Stimulated activated CD4-positive, alpha-beta T cell treated with anti-CD3 and anti-CD28 coated beads, Interleukin-12 subunit alpha, Interleukin-12 subunit beta, amount 100 ng/mL, for 24 hours (primary cell): ENCODE measurements at regions not wholly inside any gene's neighbourhood (a gene's known extent, or its start where the extent isn't known, plus 50 kb on each side); places are given as distances from the start of the nearest gene placed in this dataset.

Source experiments
- DNase-seq, 2 experiments: peaks; one replicate each; pipeline ENCODE4 v3.0.0-alpha.2; 2020; ENCODE audit warnings: low read depth in 2 of 2

DNA sequence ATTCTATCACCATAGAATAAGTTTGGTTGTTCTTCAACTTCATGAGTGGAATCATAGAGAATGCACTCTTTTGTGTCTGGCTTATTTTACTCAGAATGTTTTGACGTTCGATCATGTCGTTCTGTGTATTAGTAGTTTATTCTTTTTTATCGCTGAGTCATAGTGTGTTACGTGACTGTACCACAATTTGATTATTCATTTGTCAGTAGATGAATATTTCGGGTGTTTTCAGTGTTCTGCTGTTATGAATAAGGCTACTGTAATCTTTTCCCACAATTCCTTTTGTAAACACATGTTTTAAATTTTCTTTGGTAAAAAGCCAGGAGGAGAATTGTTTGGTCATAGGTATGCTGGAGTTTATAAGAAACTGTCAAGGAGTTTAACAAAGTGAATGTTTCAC lies 279.9 kb upstream of the B3GAT1 start:
- DNase-seq, result no peak

DNA sequence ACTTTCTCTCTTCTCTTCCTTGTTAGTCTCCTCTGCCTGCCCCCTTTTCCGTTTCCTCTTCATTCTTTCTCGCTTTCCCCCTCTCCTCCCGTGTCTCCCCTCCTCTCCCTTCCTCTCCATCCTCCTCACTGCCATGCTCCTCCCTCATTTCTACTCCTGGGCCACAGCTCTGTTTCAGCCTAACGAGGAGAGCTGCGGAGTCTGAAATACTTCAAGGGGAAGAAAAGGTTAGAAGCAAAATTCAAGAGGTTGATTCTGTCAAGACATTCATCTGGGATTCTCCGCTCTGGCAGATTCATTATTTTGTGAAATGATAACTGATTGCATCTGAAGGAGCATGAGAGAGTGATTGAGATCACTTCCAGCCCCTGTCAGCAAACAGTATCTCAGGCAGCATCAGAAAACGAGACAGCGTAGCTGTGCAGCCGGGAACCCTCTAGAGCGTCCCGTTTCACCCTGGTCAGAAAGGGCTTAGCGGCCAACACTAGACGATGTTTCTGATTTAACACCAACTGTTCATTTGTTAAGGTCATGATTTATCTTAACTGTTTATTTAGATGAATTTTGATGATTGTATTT lies 279.3 kb upstream of the B3GAT1 start:
- DNase-seq, result no peak

DNA sequence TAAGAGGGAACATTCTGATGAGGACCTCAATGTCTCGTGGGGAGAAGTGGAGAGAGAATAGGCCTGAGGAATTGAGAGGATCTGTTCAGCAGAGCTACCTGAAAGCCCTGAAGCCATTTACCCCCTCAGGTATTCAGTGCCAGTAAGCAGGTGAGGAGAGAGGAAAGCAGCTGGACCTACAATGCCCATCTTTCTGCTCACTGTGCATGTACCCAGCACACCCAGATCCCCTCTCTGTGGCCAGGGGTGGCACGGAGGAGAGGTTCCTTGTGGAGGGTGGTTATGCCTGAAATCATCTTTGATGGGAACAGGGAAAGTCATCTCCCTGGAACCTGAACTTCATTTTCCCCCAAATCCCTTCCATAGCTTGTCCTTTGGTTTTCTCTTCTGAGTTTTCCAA lies 277.8 kb upstream of the B3GAT1 start:
- no peak for DNase-seq

DNA sequence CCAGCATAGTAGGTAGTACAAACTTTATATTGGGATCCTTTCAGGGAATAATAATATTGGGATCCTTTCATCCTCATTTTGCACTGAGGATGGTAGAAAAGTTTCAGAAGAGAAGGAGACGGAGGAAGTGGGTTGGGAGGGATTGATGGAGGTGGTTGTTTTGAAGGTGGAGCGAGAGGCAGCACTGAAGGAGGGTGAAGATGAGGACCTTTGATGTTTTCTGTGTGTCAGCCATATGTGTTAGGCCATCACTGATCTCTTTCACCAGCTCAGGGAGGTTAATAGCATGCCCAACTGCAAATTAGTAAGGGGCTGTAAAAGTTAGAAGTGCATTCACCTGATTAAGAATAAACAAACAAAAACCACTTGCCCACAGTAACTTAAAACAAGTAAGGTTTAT lies 275.5 kb upstream of the B3GAT1 start:
- DNase-seq, result no peak

DNA sequence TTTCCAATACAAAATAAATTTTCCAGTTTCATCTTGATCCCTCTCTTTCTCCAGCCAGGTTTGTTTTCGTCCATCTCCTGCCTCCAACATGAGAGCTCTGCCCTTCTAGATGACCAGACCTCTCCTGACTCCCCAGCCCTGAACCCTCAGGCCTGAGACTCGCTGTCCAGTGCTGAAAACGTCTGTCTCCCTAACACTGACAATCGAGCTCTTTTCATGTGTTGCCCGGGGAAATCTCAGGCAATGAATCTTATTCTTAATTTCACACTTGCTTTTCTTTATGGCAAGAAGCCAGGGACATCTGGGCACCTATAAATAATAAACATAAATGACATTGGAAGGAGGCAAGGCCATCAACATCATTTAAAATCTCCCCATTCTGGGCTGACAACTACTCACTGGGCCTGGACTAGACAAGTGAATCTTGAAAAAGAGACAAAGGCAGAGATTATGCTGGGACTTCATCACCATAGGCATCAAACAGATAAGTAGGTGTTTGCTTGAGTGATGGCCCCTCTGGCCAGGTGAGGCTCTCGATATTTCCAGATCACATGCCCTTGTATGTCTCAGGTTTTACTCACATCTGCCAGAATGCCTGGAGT lies 274.5 kb upstream of the B3GAT1 start:
- no peak for DNase-seq

DNA sequence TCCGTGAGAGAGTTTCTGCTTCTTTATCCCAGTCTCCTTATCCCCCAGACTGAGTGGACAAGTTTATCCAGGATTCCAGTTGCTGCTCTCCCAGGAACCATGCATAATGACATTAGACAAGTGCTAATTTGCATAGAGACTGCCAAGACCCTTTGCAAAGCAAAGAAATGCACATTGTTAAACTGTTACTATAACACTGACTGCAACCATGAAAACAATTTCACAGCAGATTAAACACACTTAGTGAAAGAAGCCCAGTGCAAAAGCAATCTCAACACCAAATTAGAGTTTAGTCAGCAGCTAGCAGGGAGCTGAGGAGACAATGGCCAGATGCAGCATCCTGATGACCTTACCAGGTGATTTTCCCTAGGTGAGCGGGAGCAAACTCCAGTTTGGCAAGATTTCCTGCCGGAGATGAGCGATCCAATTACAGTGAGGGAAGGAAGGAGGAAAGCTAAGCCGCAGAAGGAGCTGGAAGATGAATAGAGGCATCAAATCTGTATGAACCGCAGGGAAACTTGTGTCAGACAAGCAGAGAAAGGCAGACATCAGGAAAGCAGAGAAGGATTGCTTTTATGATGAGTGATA lies 273.8 kb upstream of the B3GAT1 start:
- no peak for DNase-seq

DNA sequence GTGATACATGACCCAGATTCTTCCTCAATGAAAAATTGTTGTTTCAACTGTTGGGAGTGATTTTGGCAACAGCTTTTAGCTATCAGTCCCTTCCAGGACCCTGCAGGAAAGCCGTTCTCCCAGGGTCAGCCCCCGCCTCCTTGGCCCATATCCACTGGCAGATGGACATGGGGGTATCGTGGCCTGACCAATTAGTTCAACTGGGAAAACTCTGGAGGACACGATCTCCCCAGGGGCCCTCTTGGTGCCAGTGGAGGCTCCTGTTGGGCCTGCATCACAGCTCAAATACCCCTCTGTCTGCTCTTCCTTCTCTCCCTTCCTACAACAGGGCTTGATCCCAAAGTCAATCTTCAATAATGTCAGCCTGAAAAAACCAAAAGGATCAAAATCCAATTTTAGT lies 272.5 kb upstream of the B3GAT1 start:
- DNase-seq, result no peak

DNA sequence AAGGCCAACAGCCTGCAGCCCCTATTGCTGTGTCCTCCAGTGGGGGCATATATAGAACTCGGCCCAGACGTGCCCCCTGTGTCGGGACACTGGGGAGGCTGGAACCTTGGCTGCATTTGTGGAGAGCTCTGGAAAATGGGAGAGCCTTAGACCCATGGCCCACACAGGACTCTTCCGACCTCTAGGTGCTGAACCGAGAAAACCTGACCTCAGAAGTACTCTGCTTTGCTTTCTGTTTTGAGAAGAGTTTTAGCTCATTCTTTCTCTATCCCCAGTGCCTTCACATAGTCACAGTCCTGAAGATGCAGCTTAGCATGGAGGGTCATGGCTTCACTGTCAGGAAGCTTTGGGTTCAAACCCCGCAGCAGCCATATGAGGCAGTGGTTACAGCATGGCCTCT lies 271.8 kb upstream of the B3GAT1 start:
- no peak for DNase-seq

DNA sequence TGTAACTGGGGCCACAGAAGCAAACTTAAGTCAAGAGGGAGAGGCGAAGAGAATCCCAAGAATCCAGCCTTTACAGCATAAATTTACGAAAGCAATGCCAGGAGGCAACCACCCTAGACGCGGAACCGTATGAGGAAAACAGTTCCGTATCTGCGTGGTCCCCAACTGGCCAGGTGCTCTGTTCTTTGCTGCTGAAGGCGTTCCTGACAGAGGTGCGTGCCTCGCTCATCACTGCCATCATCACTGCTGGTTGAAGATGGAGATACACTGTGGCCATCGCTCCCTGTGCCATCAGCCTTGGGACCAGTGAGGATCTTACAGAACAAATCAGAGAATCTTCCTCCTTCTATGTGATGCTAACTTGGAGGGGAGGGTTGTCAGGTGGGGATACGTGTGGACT lies 270.5 kb upstream of the B3GAT1 start:
- no peak for DNase-seq

DNA sequence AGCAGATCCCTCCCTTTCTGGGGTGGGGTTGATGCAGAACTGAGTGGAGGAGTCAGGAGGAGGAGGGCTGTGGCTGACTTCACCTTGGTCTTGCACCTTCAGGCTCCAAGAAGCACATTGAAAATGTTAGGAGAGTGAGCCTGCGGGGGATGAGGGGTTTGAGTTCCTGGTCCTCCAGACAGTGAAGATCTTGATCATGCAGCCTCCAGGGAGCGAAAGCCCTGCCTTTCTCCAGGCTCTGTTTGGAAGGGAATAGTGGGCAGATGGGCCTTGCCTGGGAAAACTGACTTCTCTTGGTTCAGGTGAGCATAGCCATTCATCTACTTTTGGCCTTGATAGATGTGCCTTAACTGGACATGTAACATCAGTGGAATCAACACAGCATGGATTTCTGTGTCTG lies 267.6 kb upstream of the B3GAT1 start:
- no peak for DNase-seq

DNA sequence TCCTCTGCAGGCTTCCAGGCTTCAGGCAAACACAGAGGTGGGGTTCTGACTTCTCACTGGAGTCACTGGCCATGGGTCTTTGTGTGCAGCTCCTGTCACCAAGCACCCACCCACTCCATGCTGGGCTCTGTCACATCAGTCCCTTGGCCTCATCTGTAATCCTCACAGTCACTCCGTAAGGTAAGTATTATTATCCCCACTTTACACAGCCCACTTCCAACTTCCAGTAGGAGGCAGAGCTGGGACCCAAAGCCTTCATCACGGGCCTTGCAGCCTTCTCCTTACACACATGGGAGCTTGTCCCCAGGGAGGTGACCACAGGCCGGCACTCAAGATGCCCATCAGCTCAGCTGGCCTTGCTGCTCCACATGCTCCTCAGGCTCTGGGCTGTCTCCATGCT lies 266.7 kb upstream of the B3GAT1 start:
- DNase-seq, result no peak

DNA sequence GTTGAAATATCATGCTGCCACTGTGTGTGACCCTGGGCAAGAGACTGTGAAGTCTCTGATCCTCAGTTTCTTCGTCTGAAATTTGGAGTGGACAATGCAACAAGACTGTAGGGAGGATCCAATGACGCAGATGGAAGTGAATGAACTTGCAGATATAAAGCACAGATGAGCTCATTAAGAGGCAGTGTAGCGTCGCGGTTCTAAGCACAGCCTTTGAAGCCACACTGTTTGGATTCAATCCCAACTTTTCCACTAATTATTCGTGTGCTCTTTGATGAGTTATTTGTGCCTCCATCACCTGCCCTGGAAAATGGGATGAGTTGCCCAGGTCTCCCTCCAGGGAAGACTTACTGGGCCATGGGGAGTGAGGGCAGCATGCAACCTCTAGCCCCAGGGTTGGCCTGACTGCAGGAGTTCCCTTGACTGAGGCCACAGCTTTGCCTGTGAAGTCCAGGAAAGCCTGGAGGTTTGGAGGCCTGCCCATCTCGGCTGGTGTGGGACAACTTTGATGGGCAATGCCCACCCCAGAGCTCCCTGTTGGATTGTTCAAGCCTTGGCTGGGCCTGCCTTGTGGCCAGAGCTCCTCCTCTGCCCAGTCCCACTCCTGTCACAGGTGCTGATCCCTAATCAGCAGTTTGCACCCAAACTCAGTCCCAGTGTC lies 266.0 kb upstream of the B3GAT1 start:
- DNase-seq, result no peak

DNA sequence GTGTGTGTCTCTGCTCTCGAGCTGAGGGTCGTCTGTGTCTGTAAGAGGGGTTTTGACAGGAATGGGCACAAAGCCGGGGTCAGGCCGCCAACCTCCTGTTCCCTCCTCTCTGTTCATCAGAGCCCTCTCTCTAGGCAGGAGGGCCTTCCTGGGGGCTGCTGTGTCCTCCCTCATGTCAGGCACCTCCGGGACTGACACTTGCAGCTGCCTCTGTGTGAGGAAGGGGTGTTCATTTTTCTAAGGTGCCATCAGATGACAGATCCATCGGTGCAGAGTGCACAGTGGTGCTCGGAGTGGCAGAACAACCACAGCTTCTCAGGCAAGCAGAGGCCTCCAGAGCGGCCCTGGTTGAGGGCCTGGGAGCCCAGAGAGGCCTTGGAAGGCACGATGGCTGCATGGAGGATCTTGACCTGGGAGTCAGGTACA lies 265.4 kb upstream of the B3GAT1 start:
- no peak for DNase-seq

DNA sequence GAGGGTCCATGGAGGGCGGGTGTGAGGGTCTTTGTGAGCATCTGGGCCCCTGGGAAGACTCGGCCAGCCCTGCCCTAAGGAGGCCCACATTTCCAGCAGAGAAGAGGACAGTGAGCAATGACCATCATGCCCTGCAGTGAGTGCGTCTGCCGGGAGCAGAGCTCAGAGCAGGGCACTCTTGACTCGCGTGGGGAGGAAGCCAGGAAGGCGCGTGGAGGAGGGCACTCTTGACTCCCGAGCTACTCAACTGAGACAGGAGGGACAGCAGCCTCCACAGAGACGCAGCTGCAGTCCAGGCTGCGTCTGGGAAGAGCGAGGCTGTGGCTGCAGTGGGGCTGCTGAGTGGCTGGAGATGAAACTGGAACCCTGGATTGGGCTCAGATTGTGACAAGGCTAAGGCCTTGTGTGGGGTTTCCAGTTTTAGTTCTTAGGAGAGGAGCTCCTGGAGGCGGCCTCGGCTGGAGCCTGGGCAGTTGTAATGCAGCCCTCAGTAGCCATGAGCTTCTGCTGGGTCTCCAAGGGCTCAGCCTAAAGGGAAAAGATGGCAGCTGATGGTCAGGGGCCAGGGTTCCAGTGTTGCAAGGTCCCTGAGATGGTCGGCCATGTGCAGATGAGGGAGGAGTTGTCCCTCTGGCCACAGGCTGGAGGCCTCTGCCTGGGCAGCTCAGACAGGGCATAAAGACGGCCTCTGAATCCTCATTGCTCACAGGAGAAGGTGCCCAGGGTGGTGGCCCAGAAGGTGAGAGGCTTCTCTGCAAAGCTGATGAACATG lies 264.7 kb upstream of the B3GAT1 start:
- DNase-seq, result no peak

DNA sequence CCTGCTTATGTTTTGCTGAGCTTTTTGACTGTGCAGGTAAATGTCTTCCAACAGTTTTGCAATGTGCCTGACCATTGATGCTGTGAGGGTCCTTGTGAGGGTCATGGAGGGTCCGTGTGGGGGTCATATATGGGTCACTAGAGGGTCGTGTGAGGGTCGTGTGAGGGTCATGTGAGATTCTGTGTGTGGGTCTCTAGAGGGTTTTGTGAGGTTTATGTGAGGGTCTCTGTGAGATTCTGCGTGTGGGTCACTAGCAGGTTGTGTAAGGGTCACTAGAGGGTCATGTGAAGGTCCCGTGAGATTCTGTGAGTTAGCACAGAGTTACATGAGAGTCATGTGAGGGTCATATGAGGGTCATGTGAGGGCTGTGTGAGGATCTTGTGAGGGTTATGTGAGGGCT lies 263.9 kb upstream of the B3GAT1 start:
- no peak for DNase-seq

DNA sequence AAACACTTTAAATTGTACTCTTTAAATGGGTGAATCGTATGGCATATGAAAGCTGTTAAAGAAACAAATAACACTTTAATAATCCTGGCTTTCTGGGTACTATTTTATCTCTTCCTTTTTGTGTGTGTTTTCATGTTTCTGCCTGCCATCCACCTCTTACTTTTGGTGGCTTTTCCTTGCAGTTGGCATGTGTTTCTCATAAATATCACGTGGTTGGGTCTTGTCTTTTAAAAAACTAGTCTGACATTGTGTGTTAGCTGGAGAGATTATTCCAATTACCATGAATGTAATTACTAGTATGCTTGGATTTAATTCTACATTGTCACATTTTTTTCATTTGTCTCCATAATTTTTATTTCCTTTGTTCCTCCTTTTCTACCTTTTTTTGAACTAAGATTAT lies 262.9 kb upstream of the B3GAT1 start:
- no peak for DNase-seq

DNA sequence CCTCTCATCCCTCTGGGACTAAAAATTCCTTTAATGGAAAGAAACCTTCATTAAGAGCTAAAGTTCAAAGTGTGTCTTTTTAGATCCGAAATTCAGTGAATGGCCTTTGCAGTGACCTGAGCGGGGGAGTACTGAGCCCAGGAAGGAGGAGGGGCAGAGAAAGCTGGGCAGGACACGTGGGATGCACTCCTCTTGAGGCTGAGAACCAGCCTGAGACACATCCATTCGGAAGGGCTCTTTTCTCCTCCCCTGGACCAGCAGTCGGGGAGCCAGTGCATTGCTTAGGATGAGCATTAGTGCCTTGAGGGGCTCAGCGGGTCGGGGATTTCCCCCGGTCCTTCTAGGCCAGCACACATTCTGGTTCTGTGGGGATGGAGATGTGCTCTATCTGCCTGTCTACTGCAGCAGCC lies 258.9 kb upstream of the B3GAT1 start:
- DNase-seq, result no peak

DNA sequence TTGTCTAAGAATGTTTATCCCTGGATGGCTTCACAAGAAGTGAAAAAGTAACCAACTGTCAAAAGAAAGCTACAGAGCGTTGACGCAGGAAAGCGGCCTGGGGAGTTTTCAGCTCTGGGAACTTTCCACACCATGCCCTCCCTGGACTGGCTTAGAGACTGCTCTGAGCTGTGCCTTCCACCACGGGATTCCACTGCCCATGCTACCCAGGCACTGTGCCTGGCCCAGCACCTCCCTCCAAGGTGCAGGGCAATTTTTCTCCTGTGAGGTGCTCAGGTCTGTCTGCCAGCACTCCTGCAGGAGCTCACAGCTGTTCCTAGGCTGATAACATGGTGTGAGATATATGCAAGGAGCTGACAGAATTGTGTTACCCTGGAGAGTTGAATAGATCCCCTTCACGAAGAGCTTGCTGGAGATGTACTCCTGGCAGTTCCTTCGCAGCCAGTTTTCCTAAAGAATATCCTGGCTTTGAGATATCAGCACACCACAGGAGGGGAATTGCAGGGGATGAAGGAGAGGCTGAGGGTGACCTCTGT lies 258.3 kb upstream of the B3GAT1 start:
- DNase-seq, result no peak

DNA sequence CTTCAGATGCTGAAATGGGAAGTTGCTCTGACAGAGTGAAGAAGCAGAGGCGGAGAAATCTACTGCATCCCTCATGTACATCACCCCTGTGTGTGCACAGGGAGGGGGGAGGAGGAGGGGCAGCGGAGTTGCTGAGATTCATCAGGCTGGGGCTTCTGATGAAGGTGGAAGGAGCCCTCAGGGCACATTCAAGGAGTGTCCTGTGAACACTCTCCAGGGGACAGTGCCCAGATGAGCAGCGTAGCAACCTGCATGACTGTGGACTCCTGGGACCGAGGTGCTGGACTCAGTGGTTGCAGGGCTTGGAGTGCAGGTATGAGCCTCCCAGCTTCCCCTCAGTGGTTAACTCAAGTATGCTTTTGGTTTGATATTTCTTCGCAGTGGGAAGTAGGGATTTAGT lies 257.8 kb upstream of the B3GAT1 start:
- no peak for DNase-seq

DNA sequence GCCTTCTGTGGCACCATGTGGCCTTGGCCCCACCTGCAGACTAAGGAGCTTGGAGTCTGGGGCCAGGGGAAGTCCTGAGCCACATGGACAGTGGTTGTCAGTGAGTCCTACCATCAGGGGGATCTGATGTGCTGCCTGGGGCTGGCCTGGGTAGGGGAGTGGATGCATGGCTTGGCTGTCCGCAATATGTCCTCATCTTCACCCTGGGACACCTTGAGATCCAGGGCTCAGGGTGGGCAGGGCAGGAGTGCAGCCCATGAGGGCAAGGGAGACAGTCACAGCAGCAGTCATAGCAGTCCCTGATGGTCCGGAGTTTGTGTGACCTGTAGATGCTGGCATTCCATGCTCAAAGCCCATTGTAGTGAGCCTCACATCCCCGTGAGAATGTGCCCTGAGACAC lies 256.8 kb upstream of the B3GAT1 start:
- no peak for DNase-seq

DNA sequence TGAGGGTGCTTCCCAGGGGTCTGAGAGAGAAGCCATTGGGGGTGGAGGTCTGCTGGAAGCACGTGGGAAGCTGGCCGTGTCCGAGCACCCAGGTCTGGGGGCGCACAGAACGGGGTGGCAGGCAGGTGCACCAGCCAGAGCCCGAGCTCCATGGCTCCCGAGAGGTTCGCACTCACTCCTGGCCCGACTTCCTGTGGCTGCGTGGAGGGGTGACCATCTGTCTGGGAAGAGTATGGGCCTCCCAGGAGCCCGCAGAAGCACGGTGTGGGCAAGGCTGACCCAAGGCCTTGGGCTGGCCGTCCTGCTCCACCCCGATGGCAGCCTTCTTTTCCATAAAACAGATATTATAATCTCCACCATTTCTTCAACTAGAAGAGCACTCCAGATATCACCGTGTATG lies 256.0 kb upstream of the B3GAT1 start:
- no peak for DNase-seq

DNA sequence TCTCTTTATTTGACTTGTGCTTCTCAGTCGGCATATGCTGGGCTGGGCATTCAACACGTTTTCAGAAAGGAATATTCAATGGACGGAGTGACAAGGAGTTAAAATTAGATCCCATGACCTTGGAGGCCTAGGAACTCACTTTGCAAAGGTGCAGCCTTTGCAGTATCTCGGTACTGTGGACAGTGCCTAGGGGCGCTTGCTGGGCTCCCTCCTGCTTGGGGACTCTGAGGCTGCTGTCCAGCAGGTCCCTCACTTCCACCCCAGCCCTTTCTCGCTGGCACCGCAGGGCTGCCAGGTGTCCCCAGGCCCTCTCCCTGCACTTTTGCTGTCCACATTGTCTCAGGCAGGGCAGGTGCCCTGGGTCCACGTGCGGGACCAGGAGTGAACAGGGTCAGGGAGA lies 255.5 kb upstream of the B3GAT1 start:
- no peak for DNase-seq
